NCI-H510A treated with DMSO at 0.1 percent for 48 hours (cell line): ENCODE measurements at regions not wholly inside any gene's neighbourhood (a gene's known extent, or its start where the extent isn't known, plus 50 kb on each side); places are given as distances from the start of the nearest gene placed in this dataset.
"Not testable (repeated sequence)": the region's sequence is repeated elsewhere in the genome, so short reads cannot be mapped to it uniquely, and the experiment has no call there.

Experiments used
- DNase-seq: peaks from one replicate; lab custom pipeline; 2025; lab: John Stamatoyannopoulos, UW

GRCh38 chr3:30439451-30440053 is 166.8 kb upstream of the TGFBR2 start:
- DNase-seq: no peak

GRCh38 chr3:30440147-30440604 is 166.2 kb upstream of the TGFBR2 start:
- no peak for DNase-seq

GRCh38 chr3:30440880-30441279 is 165.5 kb upstream of the TGFBR2 start:
- no peak for DNase-seq

GRCh38 chr3:30443756-30444673 is 162.4 kb upstream of the TGFBR2 start:
- DNase-seq: no peak

GRCh38 chr3:30448450-30449289 is 157.7 kb upstream of the TGFBR2 start:
- DNase-seq: no peak

GRCh38 chr3:30449290-30449632 is 157.1 kb upstream of the TGFBR2 start:
- DNase-seq: no peak

- no peak for DNase-seq
These were observed 154.0 kb upstream of the TGFBR2 start for GRCh38 chr3:30452446-30452845.

- DNase-seq: no peak
These were observed 152.9 kb upstream of the TGFBR2 start for GRCh38 chr3:30453360-30454039.

- DNase-seq: no peak
These were observed 151.8 kb upstream of the TGFBR2 start for GRCh38 chr3:30454636-30455035.

- not testable (repeated sequence) for DNase-seq
These were observed 151.3 kb upstream of the TGFBR2 start for GRCh38 chr3:30455112-30455511.

GRCh38 chr3:30455840-30456239 is 150.6 kb upstream of the TGFBR2 start:
- no peak for DNase-seq

- DNase-seq: no peak
These were observed 150.1 kb upstream of the TGFBR2 start for GRCh38 chr3:30456264-30456663.

GRCh38 chr3:30457081-30457480 is 149.3 kb upstream of the TGFBR2 start:
- DNase-seq: no peak

GRCh38 chr3:30457726-30458125 is 148.7 kb upstream of the TGFBR2 start:
- DNase-seq: no peak

- DNase-seq: no peak
These were observed 147.8 kb upstream of the TGFBR2 start for GRCh38 chr3:30458376-30459171.

- no peak for DNase-seq
These were observed 145.1 kb upstream of the TGFBR2 start for GRCh38 chr3:30461311-30461710.

GRCh38 chr3:30462721-30463470 is 143.5 kb upstream of the TGFBR2 start:
- no peak for DNase-seq

- DNase-seq: no peak
These were observed 142.0 kb upstream of the TGFBR2 start for GRCh38 chr3:30464381-30464780.

GRCh38 chr3:30465454-30465853 is 140.9 kb upstream of the TGFBR2 start:
- no peak for DNase-seq

- DNase-seq: no peak
These were observed 138.7 kb upstream of the TGFBR2 start for GRCh38 chr3:30467596-30468238.
